NOMO-1 treated with DMSO at 0.1 percent for 48 hours (cell line): ENCODE measurements at regions not wholly inside any gene's neighbourhood (a gene's known extent, or its start where the extent isn't known, plus 50 kb on each side); places are given as distances from the start of the nearest gene placed in this dataset.
A peak's percentile ranks its signal among the peaks of the same experiment; 100 is the strongest.
"Not testable (repeated sequence)": the region's sequence is repeated elsewhere in the genome, so short reads cannot be mapped to it uniquely, and the experiment has no call there.

ENCODE experiments used
- DNase-seq: peaks from one replicate; lab custom pipeline; 2025; ENCODE audit not compliant: unreplicated experiment; lab: John Stamatoyannopoulos, UW

DNA sequence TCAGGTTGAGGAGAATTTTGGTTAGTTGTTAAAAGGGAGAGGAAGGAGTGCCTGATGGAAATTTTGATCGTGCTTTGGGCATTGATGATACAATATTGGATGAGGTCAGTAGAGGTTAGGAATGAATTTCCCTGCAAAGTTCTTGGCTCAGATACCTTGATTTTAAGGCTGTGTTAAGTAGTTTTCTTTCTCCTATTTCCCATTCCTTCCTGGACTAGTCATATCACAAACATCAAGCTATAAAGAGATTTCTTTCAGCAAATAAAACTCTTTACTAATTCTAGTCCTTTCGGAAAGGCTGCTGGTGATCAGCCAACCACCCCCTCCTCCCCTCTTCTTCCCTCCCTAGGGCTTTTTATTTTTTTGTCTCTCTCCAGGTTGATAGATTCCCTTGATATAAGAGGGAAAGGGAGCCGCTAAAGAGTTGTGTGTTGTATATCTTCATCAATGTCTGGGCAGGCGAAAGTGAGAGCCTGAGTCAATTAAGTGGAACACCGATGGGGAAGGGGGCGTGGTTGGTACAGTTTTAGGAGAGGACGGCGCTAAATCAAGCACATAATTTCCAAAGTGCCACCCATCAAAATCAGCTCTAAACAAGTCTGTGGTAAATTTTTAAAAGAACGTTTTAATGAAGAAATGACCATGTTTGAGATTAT, 100.1 kb upstream of the PLXNA2 start:
- DNase-seq: no peak

- no peak for DNase-seq
These were observed 103.0 kb upstream of the PLXNA2 start for GRCh38 chr1:208347191-208347590.

- no peak for DNase-seq
These were observed 105.6 kb upstream of the PLXNA2 start for GRCh38 chr1:208349694-208350330.

GRCh38 chr1:208350815-208351214, 106.6 kb upstream of the PLXNA2 start:
- no peak for DNase-seq

- no peak for DNase-seq
These were observed 107.7 kb upstream of the PLXNA2 start for GRCh38 chr1:208351838-208352237.

GRCh38 chr1:208353797-208354196, 109.6 kb upstream of the PLXNA2 start:
- DNase-seq: not testable (repeated sequence)

DNA sequence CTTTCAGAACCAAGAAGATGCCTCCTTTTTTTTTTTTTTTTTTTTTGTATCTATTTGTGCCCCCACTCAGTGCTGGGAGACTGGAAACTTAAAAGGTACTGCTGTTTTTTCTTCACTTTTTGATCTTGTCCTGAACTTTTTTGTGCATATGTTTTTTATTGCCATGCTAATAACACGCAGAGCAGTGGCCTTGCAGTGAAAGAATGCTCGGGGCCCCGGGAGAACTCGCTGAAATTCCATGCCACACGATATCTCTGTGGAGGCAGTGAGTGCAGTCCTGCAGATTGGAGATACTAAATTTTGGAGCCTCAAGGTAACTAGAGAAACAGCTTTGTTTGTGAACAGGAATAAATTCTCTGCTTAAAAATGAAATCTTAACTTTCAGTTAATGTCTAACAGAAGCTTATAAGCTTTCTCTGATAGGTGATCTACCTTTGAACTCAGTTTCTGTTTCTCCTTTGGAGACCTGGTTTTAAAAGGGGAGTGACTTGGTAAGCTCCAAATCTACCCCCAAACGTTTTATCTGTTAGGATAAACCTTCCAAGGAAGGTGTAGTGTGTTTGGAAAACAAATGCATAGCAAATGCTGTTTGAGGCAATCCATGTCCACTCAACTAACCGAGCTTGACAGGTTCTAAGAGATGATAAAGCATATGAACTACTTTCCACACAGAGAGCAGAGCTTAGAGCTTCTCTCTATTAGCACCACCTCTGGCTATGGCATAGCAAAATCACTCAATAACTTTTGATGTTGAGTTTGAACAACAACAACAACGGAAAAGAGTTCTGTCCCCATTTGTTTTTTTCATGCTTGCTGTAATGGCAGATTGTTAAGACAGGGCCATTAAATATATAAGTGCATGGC, 113.7 kb upstream of the PLXNA2 start:
- DNase-seq: no peak

- DNase-seq: no peak
These were observed 114.5 kb upstream of the PLXNA2 start for GRCh38 chr1:208358651-208359050.

DNA sequence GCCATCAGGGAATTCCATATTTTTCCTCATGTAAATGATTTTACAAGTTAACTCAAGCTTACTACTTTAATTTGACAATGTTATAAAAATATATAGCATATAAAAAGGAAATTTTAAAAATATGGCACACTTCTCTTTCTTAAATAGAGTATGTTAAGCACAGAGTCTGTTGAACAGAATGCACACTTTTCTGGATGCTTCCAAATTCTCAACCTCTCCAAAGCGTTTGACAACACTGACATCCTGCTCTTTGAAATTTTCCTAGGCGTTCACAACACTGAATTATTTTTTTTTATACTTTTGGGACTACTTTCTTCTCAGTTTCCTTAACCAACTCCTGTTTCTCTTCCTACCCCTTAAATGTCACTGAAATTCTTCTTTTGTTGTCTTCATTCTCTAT, 117.8 kb upstream of the PLXNA2 start:
- DNase-seq: no peak

DNA sequence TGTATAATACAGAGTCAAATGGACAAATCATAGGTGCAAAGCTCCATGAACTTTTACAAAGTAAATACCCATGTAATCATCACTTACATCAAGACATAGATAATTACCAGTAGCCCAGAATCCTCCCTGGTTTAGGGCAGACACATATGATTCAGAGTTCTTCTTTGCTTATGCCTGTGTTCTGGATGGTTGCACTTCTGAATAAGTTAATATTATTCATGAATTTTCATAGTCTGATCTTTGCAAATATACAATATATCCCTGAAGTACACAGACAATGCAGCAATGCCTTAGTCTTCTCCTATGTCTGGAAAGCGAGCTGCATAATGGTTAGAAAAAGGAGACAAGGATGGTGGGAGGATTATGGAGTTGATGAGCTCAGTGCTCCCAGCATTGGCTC, 122.4 kb upstream of the PLXNA2 start:
- no peak for DNase-seq

DNA sequence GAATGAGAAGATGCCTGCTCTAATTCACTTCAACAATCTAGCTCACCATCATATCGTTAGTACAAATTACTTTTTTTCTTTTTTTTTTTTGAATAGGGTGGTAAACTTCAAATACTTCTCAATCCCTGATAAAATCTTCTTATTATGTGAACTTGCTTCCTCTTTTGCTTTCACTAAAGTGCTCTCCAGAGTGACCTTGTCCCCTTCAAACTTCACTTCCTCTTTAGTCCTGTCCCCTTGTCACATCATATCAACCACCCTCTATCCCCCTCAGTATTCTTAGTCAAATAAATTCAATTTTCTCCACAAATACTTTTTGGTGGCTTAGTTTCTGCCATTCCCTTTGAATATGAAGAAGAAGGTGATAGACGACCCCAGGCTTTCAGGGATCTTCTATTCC, 124.9 kb upstream of the PLXNA2 start:
- peak; percentile 38 for DNase-seq

- DNase-seq: no peak
These were observed 125.5 kb upstream of the PLXNA2 start for GRCh38 chr1:208369658-208370057.

GRCh38 chr1:208374391-208374941, 130.3 kb upstream of the PLXNA2 start:
- DNase-seq: no peak

DNA sequence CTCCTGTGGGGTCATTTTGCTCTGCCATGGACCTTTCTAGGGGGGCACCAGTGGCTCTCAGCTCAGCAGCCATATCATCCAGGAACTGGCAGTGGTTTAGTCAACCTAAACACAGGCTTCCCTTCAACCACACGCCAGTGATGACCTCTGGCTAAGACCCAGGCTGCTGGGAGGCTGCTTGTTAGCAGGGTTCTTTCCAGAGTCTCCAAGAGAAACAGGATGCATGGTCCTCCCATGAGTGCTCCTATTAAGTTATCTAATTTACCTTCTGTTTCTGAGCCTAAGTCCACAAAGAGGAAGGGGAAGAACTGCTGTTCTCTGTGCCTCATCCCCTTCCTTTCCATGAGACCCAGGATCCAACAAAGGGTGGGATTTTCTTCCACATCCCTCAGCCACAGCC, 137.3 kb upstream of the PLXNA2 start:
- no peak for DNase-seq

GRCh38 chr1:208387908-208388811, 144.0 kb upstream of the PLXNA2 start:
- DNase-seq: no peak

DNA sequence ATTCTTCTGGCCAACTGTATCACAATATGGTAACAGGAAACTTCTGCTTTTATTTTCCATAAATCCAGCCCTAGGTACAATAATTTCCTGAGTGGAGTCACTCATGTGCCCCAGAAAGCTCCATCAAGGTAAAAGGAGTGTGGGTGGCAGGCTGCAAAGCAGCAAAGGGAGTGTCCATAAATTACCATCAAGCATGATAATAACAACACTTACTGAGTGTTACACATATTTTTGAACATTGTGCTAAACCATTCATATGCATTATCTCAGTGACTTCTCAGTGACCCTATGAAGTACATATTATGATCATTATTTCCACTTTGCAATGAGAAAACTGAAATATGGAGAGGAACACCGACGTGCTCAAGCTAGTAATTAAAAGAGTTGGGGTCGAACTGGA, 149.2 kb upstream of the PLXNA2 start:
- no peak for DNase-seq

DNA sequence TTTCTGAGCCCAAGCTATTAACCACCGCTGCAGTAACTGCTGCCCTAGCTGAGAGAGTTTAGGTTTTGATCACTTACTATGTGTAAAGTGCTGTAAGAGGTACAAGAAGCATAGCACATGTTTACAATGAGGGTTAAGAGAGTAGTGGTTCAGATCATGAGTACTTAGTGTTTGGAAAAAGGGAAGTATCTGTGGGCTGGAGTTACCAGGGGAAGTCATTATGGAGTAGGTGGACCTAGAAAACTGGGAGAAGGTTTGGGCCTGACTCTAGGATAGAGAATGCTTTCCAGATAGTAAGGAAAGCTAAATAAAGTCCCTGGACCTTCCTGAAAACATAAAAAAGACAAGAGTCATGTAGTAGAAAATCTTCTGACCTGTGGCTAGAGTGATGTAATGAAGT, 149.6 kb upstream of the PLXNA2 start:
- DNase-seq: no peak

GRCh38 chr1:208397286-208397685, 153.1 kb upstream of the PLXNA2 start:
- DNase-seq: no peak

DNA sequence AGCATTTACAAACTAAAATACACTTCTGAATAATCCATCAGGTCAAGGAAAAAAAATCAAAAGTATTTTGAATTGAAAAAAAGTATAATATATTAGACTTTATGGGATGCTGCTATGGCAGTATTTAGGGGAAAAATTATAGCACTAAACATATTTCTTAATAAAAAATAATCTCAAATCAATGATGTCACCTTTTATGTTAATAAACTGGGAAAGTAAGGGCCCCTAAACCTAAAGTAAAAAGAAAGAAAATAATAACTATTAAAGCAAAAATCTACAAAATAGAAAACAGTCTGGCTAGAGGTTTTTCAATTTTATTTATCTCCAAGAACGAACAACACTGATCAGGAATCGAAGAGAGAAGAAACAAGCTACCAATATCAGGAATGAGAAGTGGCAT, 160.8 kb upstream of the PLXNA2 start:
- DNase-seq: no peak

DNA sequence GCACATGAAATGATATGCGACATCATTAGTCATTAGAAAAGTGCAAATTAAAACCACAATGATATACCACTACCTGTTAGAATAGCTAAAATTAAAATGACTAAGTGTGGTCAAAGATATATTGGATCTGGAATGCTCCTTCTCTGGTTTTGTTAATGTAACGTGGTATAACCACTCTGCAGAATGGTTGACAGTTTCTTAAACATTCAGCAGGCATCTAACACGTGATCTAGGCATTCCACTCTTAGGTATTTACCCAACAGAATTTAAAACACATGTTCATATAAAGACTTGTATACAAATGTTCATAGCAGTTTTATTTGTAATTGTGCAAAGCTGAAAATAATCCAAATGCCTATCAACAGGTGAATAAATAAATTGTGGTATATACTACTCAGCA, 165.0 kb upstream of the PLXNA2 start:
- no peak for DNase-seq

GRCh38 chr1:208410409-208410808, 166.2 kb upstream of the PLXNA2 start:
- no peak for DNase-seq
